HepG2 (cell line): ENCODE measurements at regions not wholly inside any gene's neighbourhood (a gene's known extent, or its start where the extent isn't known, plus 50 kb on each side); places are given as distances from the start of the nearest gene placed in this dataset.

Source experiments
- ATAC-seq: fragments of 200-7000 bp; cut with Tn5 transposase; 3 replicates; pipeline ENCODE4 v1.9.1; 2020; ENCODE audit warnings: mild to moderate bottlenecking, moderate library complexity
- BruUV-seq: library from RNA; stranded (reverse); fragments of 400-500 nt; replicated peaks from 2 replicates; lab custom pipeline; 2021; lab: Mats Ljungman, UMichigan
- CTCF ChIA-PET: fragments of 300-600 bp; formaldehyde crosslinking; extraction: SDS; loops from one replicate; lab custom pipeline; 2021; ENCODE audit warnings: low total read pairs, inconsistent platforms, low intra/inter-chr PET ratio; lab: Yijun Ruan, JAX
- POLR2A ChIA-PET: fragments of 350-600 bp; sonication (Branson Sonifier 250); formaldehyde crosslinking; loops from one replicate; lab custom pipeline; 2020; ENCODE audit warnings: antibody characterized with exemption, inconsistent platforms; lab: Yijun Ruan, JAX
- DNase-seq: peaks from one replicate; pipeline ENCODE4 v3.0.0-alpha.2; 2015; ENCODE audit warnings: low spot score
- FAIRE-seq: peaks from 3 replicates; lab custom pipeline; 2011; peaks lifted over from hg19 to GRCh38; lab: Jason Lieb, UNC
- H2AFZ ChIP-seq: one replicate; pipeline ENCODE4 v1.6.1; 2011; ENCODE audit warnings: low read length, inconsistent platforms
- H3K27ac ChIP-seq: fragments of 300-600 bp; 3 replicates; pipeline ENCODE4 v1.8.0; 2011; ENCODE audit warnings: mixed run types, mild to moderate bottlenecking, mixed read lengths, low read length, inconsistent platforms; ENCODE audit not compliant: insufficient read depth; ENCODE audit errors: extremely low read length
- H3K27me3 ChIP-seq, 2 experiments: fragments of 200-600 bp in 1 of 2; 2 replicates in 1 of 2; 3 replicates in 1 of 2; pipeline versions ENCODE4 v1.6.0 to v1.8.0; 2011; ENCODE audit warnings: low read length in 2 of 2, mild to moderate bottlenecking in 2 of 2, moderate library complexity in 2 of 2, inconsistent platforms in 1 of 2; ENCODE audit not compliant: insufficient read depth in 2 of 2, control insufficient read depth in 1 of 2
- H3K36me3 ChIP-seq, 2 experiments: fragments of 200-600 bp in 1 of 2; replicated peaks in 1 of 2; 2 replicates in 1 of 2; 3 replicates in 1 of 2; pipeline versions ENCODE4 v1.5.1 to v1.8.0; 2011; ENCODE audit warnings: low read length in 2 of 2, inconsistent platforms in 1 of 2; ENCODE audit not compliant: insufficient read depth in 2 of 2, control insufficient read depth in 1 of 2
- H3K4me1 ChIP-seq: 2 replicates; pipeline ENCODE4 v1.5.1; 2012; ENCODE audit warnings: low read length, inconsistent platforms; ENCODE audit not compliant: insufficient read depth
- H3K4me2 ChIP-seq: 2 replicates; pipeline ENCODE4 v1.6.0; 2011; ENCODE audit warnings: low read depth, low read length, inconsistent platforms
- H3K4me3 ChIP-seq, 3 experiments: fragments of 200-600 bp in 1 of 3; sonication (generic), shearing (Covaris generic) in 1 of 3; replicated peaks in 1 of 3; 2 replicates each; pipeline ENCODE4 v1.5.1; 2011 to 2016; ENCODE audit warnings: low read length in 3 of 3, inconsistent platforms in 2 of 3, low read depth in 2 of 3, mild to moderate bottlenecking in 2 of 3, control low read depth in 1 of 3, mixed read lengths in 1 of 3; ENCODE audit not compliant: insufficient read depth in 1 of 3
- H3K79me2 ChIP-seq: one replicate; pipeline ENCODE4 v1.6.1; 2011; ENCODE audit warnings: low read length, inconsistent platforms; ENCODE audit not compliant: insufficient read depth
- H3K9ac ChIP-seq: 2 replicates; pipeline ENCODE4 v1.6.0; 2011; ENCODE audit warnings: mild to moderate bottlenecking, low read depth, low read length, inconsistent platforms; ENCODE audit not compliant: insufficient read depth
- H3K9me3 ChIP-seq: 2 replicates; pipeline ENCODE4 v1.5.1; 2012; ENCODE audit warnings: mild to moderate bottlenecking, low read length
- H4K20me1 ChIP-seq: 2 replicates; pipeline ENCODE4 v1.6.0; 2011; ENCODE audit warnings: inconsistent platforms, mild to moderate bottlenecking, low read length, moderate library complexity; ENCODE audit not compliant: insufficient read depth
- GTF3A ChIP-seq: sonication (generic); formaldehyde crosslinking; conservative IDR thresholded peaks from 2 replicates; pipeline ENCODE4 v1.4.0; 2020; ENCODE audit warnings: mild to moderate bottlenecking, missing genetic modification reagents
- POLR2A ChIP-seq, 2 experiments: IDR thresholded peaks; 2 replicates each; pipeline ENCODE4 v1.6.1; 2011; ENCODE audit warnings: low read depth in 2 of 2, low read length in 2 of 2, mild to moderate bottlenecking in 1 of 2, moderate library complexity in 1 of 2; ENCODE audit not compliant: insufficient read depth in 1 of 2
- SOX6 ChIP-seq, 2 experiments: fragments of 450-650 bp in 1 of 2; sonication (generic) in 1 of 2; formaldehyde crosslinking in 1 of 2; IDR thresholded peaks; 2 replicates each; pipeline versions ENCODE4 v1.4.0 to v1.6.1; 2017 to 2020; ENCODE audit warnings: antibody characterized with exemption in 1 of 2, mild to moderate bottlenecking in 1 of 2, missing genetic modification reagents in 1 of 2
- TP53 ChIP-seq: sonication (generic); formaldehyde crosslinking; conservative IDR thresholded peaks from 2 replicates; pipeline ENCODE4 v1.4.0; 2020; ENCODE audit warnings: missing genetic modification reagents
- ZBTB40 ChIP-seq, 2 experiments: fragments of 450-650 bp in 1 of 2; sonication (generic) in 1 of 2; formaldehyde crosslinking in 1 of 2; IDR thresholded peaks; 2 replicates each; pipeline versions ENCODE4 v1.6.1 to v1.8.0; 2016 to 2022; ENCODE audit warnings: antibody characterized with exemption in 1 of 2, mild to moderate bottlenecking in 1 of 2, missing genetic modification reagents in 1 of 2
- ZBTB7A ChIP-seq: sonication (generic); formaldehyde crosslinking; IDR thresholded peaks from 2 replicates; pipeline ENCODE4 v1.8.0; 2022; ENCODE audit warnings: mild to moderate bottlenecking, missing genetic modification reagents
- ZFP1 ChIP-seq: IDR thresholded peaks from 2 replicates; pipeline ENCODE4 v1.6.1; 2016
- ZNF160 ChIP-seq: sonication (generic); formaldehyde crosslinking; IDR thresholded peaks from 2 replicates; pipeline ENCODE4 v1.8.0; 2022; ENCODE audit warnings: mild to moderate bottlenecking, inconsistent platforms, missing genetic modification reagents
- WGBS: methylation state at CpG from one replicate; pipeline ENCODE4 v1.1.6; 2017; ENCODE audit warnings: low lambda C conversion rate; 5-methylcytosine and 5-hydroxymethylcytosine counted together
- in situ Hi-C: cut with HindIII; loops from 2 replicates; pipeline ENCODE4 v1.10.0; 2017; ENCODE audit warnings: low pct_unique_long_range_greater_than_20kb; ENCODE audit not compliant: extremely low pct_ligation_motif_present
- intact Hi-C: fragments of 100-400 bp; cut with micrococcal nuclease; formaldehyde crosslinking; loops from one replicate; pipeline ENCODE4 v1.10.0; 2022; ENCODE audit not compliant: unreplicated experiment
- TF ChIP-seq, protein P1 (sequence below): sonication (generic); formaldehyde crosslinking; IDR thresholded peaks from 2 replicates; pipeline ENCODE4 v1.4.0; 2020; ENCODE audit warnings: mild to moderate bottlenecking, missing genetic modification reagents
- TF ChIP-seq, protein P2 (sequence below): sonication (generic); formaldehyde crosslinking; IDR thresholded peaks from 2 replicates; pipeline ENCODE4 v1.4.0; 2020; ENCODE audit warnings: mild to moderate bottlenecking, missing genetic modification reagents

DNA sequence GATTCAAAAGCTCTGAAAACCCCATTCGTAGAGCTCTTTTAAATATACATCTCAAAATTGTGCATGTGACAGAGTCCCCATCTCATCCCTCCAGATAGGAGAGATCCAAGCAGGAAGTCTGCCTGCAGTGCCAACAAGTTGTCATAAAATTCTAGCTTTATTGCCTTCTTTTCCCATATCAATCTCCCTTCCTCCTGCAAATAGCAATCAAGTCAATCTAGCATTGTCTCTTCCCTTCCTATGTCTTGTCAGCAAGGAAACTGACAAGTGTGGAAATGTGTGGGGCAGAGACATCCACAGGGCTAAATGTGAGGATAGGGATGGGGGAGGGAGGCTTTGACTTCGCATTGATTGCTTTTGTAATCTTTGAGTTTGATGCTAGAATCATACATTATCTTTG is 165.2 kb downstream of the C1orf94 start:
- no peaks in the 10 kb centered on the region for H3K4me1 ChIP-seq
- H4K20me1 ChIP-seq: no peaks in the 10 kb centered on the region
- TF ChIP-seq, protein P1, sequence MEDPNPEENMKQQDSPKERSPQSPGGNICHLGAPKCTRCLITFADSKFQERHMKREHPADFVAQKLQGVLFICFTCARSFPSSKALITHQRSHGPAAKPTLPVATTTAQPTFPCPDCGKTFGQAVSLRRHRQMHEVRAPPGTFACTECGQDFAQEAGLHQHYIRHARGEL (CRISPR knock-in tag): no peak
- TF ChIP-seq ZBTB7A (CRISPR knock-in tag) (no peak), ZFP1 (CRISPR knock-in tag) (no peak), ZNF160 (CRISPR knock-in tag) (no peak)
- H3K36me3 ChIP-seq: no peaks in the 10 kb centered on the region
- peaks cover 11% of the 10 kb centered on the region; the same call in 1 of the 2 replicates for H3K9me3 ChIP-seq
- ChIA-PET POLR2A (no interaction called here), CTCF (no interaction called here)
- H3K4me3 ChIP-seq: no peak overlapping the region
- in situ Hi-C loops: no loop called here
- H3K27ac ChIP-seq: no peak overlapping the region
- no peak for FAIRE-seq
- DNase-seq: no peak
- 1% methylated on average over 2 of the region's 2 CpGs for WGBS
- no peak overlapping the region for H3K9ac ChIP-seq
- no peaks in the 10 kb centered on the region for H3K27me3 ChIP-seq
- intact Hi-C loops: no loop called here
- H2AFZ ChIP-seq: no peak overlapping the region
- no peaks in the 10 kb centered on the region for H3K79me2 ChIP-seq
- BruUV-seq: no TSS peak
- no peak overlapping the region for H3K4me2 ChIP-seq
- ATAC-seq: no peak

DNA sequence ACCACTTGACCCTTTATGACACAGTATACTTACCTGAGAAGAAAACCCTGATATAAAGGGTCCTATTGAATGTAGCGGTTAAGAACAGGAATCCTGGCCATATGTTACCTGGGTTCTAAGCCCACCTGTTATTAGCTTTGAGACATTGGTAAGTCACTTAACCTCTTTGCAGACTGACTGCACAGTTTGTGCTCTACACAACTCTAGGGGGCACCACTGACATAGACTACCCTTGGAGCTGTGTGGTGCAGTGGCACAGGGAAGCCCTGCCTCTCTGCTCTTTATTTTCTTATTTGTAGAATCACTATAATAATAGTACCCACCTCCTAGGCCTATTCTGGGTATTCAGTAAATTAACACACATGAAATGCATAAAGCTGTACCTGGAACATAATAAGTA is 165.6 kb downstream of the C1orf94 start:
- FAIRE-seq (no peak), ATAC-seq (no peak), DNase-seq (no peak)
- Histone ChIP-seq H3K4me1 (no peaks in the 10 kb centered on the region), H2AFZ (no peak overlapping the region), H3K4me3 (no peak overlapping the region), H3K79me2 (no peaks in the 10 kb centered on the region), H3K36me3 (no peaks in the 10 kb centered on the region), H3K9me3 (peaks cover 11% of the 10 kb centered on the region; the same call in 1 of the 2 replicates), H3K9ac (no peak overlapping the region), H3K27ac (no peak overlapping the region), H3K4me2 (no peak overlapping the region), H4K20me1 (no peaks in the 10 kb centered on the region), H3K27me3 (no peaks in the 10 kb centered on the region)
- CTCF ChIA-PET: no interaction called here
- WGBS: 4% methylated on average over 1 of the region's 1 CpG
- in situ Hi-C loops (no loop called here), intact Hi-C loops (no loop called here)
- POLR2A ChIA-PET: no interaction called here
- no TSS peak for BruUV-seq
- TF ChIP-seq TP53: no peak
- TF ChIP-seq POLR2A (IDR thresholded peaks at IDR 0.05; ENCODE audit: insufficient read depth in 1 of 2, low read depth in 2 of 2, low read length in 2 of 2): no peak
- TF ChIP-seq, protein P2, sequence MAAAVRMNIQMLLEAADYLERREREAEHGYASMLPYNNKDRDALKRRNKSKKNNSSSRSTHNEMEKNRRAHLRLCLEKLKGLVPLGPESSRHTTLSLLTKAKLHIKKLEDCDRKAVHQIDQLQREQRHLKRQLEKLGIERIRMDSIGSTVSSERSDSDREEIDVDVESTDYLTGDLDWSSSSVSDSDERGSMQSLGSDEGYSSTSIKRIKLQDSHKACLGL (CRISPR knock-in tag): no peak
- no peak for TF ChIP-seq SOX6 (IDR thresholded peaks at IDR 0.05)
- TF ChIP-seq SOX6 (CRISPR knock-in tag; IDR thresholded peaks at IDR 0.05): no peak
- TF ChIP-seq ZBTB40 (IDR thresholded peaks at IDR 0.05): no peak
- TF ChIP-seq ZBTB40 (CRISPR knock-in tag; IDR thresholded peaks at IDR 0.05): no peak
- no peak for TF ChIP-seq GTF3A (CRISPR knock-in tag)
